Mesenchymal stem cell (in vitro differentiated cells and primary cell): ENCODE measurements at regions not wholly inside any gene's neighbourhood (a gene's known extent, or its start where the extent isn't known, plus 50 kb on each side); places are given as distances from the start of the nearest gene placed in this dataset.

Source experiments
- DNase-seq: peaks from one replicate; pipeline ENCODE4 v3.0.0-alpha.2; 2013
- H2AFZ ChIP-seq: one replicate; pipeline ENCODE4 v1.6.1; 2013; ENCODE audit warnings: low read depth, mild to moderate bottlenecking, control low read depth, inconsistent platforms, low read length, moderate library complexity
- H2AK5ac ChIP-seq: 2 replicates; pipeline ENCODE4 v1.6.1; 2013; ENCODE audit warnings: low read length, moderate library complexity, mild to moderate bottlenecking, inconsistent platforms; ENCODE audit not compliant: severe bottlenecking
- H2BK120ac ChIP-seq: one replicate; pipeline ENCODE4 v1.6.1; 2013; ENCODE audit warnings: low read depth, mild to moderate bottlenecking, inconsistent platforms, low read length, moderate library complexity
- H2BK12ac ChIP-seq, 2 experiments: one replicate each; pipeline ENCODE4 v1.6.1; 2013; ENCODE audit warnings: inconsistent platforms in 2 of 2, low read length in 2 of 2, mild to moderate bottlenecking in 2 of 2, moderate library complexity in 2 of 2, control low read depth in 1 of 2
- H2BK15ac ChIP-seq: one replicate; pipeline ENCODE4 v1.6.1; 2013; ENCODE audit warnings: mild to moderate bottlenecking, low read depth, inconsistent platforms; ENCODE audit not compliant: poor library complexity, severe bottlenecking
- H2BK5ac ChIP-seq: 2 replicates; pipeline ENCODE4 v1.6.1; 2013; ENCODE audit warnings: low read depth, mild to moderate bottlenecking, low read length, control low read depth, inconsistent platforms; ENCODE audit not compliant: poor library complexity, severe bottlenecking
- H3K14ac ChIP-seq, 2 experiments: one replicate each; pipeline ENCODE4 v1.6.1; 2013; ENCODE audit warnings: inconsistent platforms in 2 of 2, low read length in 2 of 2, control low read depth in 1 of 2, mild to moderate bottlenecking in 1 of 2, moderate library complexity in 1 of 2
- H3K18ac ChIP-seq, 2 experiments: one replicate each; pipeline ENCODE4 v1.6.1; 2013; ENCODE audit warnings: inconsistent platforms in 2 of 2, low read length in 2 of 2, control low read depth in 1 of 2, low read depth in 1 of 2, mild to moderate bottlenecking in 1 of 2
- H3K23ac ChIP-seq, 2 experiments: one replicate each; pipeline ENCODE4 v1.6.1; 2013; ENCODE audit warnings: inconsistent platforms in 2 of 2, low read length in 2 of 2, mild to moderate bottlenecking in 2 of 2, moderate library complexity in 2 of 2, control low read depth in 1 of 2
- H3K27ac ChIP-seq: 2 replicates; pipeline ENCODE4 v1.5.1; 2013; ENCODE audit warnings: mild to moderate bottlenecking, moderate library complexity, low read length, control low read depth, inconsistent platforms; ENCODE audit not compliant: poor library complexity, severe bottlenecking
- H3K27me3 ChIP-seq, 2 experiments: 2 replicates each; pipeline versions ENCODE4 v1.6.1 to v1.7.0; 2013; ENCODE audit warnings: low read length in 2 of 2, mild to moderate bottlenecking in 2 of 2, moderate library complexity in 2 of 2, control low read depth in 1 of 2, inconsistent platforms in 1 of 2; ENCODE audit not compliant: control insufficient read depth in 1 of 2, insufficient read depth in 1 of 2
- H3K36me3 ChIP-seq, 2 experiments: 2 replicates each; pipeline versions ENCODE4 v1.6.1 to v1.7.0; 2013; ENCODE audit warnings: low read length in 2 of 2, control low read depth in 1 of 2, inconsistent platforms in 1 of 2, low read depth in 1 of 2, mild to moderate bottlenecking in 1 of 2; ENCODE audit not compliant: insufficient read depth in 2 of 2, control insufficient read depth in 1 of 2
- H3K4ac ChIP-seq, 2 experiments: one replicate each; pipeline ENCODE4 v1.6.1; 2013; ENCODE audit warnings: inconsistent platforms in 2 of 2, low read length in 2 of 2, mild to moderate bottlenecking in 2 of 2, moderate library complexity in 2 of 2, control low read depth in 1 of 2, low read depth in 1 of 2
- H3K4me1 ChIP-seq: 2 replicates; pipeline ENCODE4 v1.6.1; 2013; ENCODE audit warnings: low read depth, low read length, control low read depth; ENCODE audit not compliant: control insufficient read depth, insufficient read depth
- H3K4me2 ChIP-seq: 2 replicates; pipeline ENCODE4 v1.6.1; 2013; ENCODE audit warnings: low read length, mild to moderate bottlenecking, inconsistent platforms; ENCODE audit not compliant: poor library complexity, severe bottlenecking
- H3K4me3 ChIP-seq, 2 experiments: 2 replicates each; pipeline versions ENCODE4 v1.5.1 to v1.7.0; 2013; ENCODE audit warnings: low read length in 2 of 2, mild to moderate bottlenecking in 2 of 2, control low read depth in 1 of 2, low read depth in 1 of 2; ENCODE audit not compliant: insufficient read depth in 1 of 2
- H3K79me1 ChIP-seq: replicated peaks from 2 replicates; pipeline ENCODE4 v1.6.1; 2013; ENCODE audit warnings: mild to moderate bottlenecking, control low read depth, low read length, inconsistent platforms; ENCODE audit not compliant: poor library complexity, severe bottlenecking
- H3K9ac ChIP-seq: 2 replicates; pipeline ENCODE4 v1.7.0; 2013; ENCODE audit warnings: mild to moderate bottlenecking, low read length, moderate library complexity
- H3K9me3 ChIP-seq: 2 replicates; pipeline ENCODE4 v1.7.0; 2013; ENCODE audit warnings: mild to moderate bottlenecking, low read length; ENCODE audit not compliant: control insufficient read depth
- H4K8ac ChIP-seq: one replicate; pipeline ENCODE4 v1.6.1; 2013; ENCODE audit warnings: inconsistent platforms, mild to moderate bottlenecking, low read length, moderate library complexity
- H4K91ac ChIP-seq: one replicate; pipeline ENCODE4 v1.6.1; 2013; ENCODE audit warnings: mild to moderate bottlenecking, low read length, inconsistent platforms
- WGBS: methylation state at CpG from one replicate; pipeline ENCODE4 v1.1.7; 2013; ENCODE audit warnings: mixed read lengths; 5-methylcytosine and 5-hydroxymethylcytosine counted together

- no peak overlapping the region for H2BK120ac ChIP-seq
- no peak overlapping the region for H3K14ac ChIP-seq
- no peaks in the 10 kb centered on the region for H3K79me1 ChIP-seq
- H3K9ac ChIP-seq: no peak overlapping the region
- H3K36me3 ChIP-seq: no peaks in the 10 kb centered on the region
- H3K23ac ChIP-seq: no peak overlapping the region
- WGBS: 0% methylated on average over 1 of the region's 6 CpGs
- no peaks in the 10 kb centered on the region for H3K27me3 ChIP-seq
- H3K4me2 ChIP-seq: no peak overlapping the region
- H3K9me3 ChIP-seq: no peaks in the 10 kb centered on the region
- H2AK5ac ChIP-seq: no peak overlapping the region
- no peaks in the 10 kb centered on the region for H3K4me1 ChIP-seq
- H3K27ac ChIP-seq: peak overlapping the region; percentile 61
- no peak overlapping the region for H4K8ac ChIP-seq
- H2BK12ac ChIP-seq: no peak overlapping the region
- H3K18ac ChIP-seq: no peak overlapping the region
- H4K91ac ChIP-seq: no peak overlapping the region
- no peak overlapping the region for H3K4me3 ChIP-seq
- H2AFZ ChIP-seq: no peak overlapping the region
- DNase-seq: peak; percentile 89
- H2BK5ac ChIP-seq: no peak overlapping the region
- H2BK15ac ChIP-seq: no peak overlapping the region
- H3K4ac ChIP-seq: no peak overlapping the region
These were observed 139.9 kb upstream of the PCDH9 start for GRCh38 chr13:67369895-67370660.

- H3K36me3 ChIP-seq: no peaks in the 10 kb centered on the region
- H4K91ac ChIP-seq: no peak overlapping the region
- no peak for DNase-seq
- H2BK120ac ChIP-seq: no peak overlapping the region
- H2AFZ ChIP-seq: no peak overlapping the region
- H3K14ac ChIP-seq: no peak overlapping the region
- H3K9ac ChIP-seq: no peak overlapping the region
- no peak overlapping the region for H2AK5ac ChIP-seq
- no peak overlapping the region for H2BK5ac ChIP-seq
- no peaks in the 10 kb centered on the region for H3K27me3 ChIP-seq
- no peak overlapping the region for H3K18ac ChIP-seq
- WGBS: 50% methylated on average over 1 of the region's 1 CpG
- no peak overlapping the region for H3K27ac ChIP-seq
- no peaks in the 10 kb centered on the region for H3K9me3 ChIP-seq
- H3K4me3 ChIP-seq: no peak overlapping the region
- no peak overlapping the region for H4K8ac ChIP-seq
- H3K23ac ChIP-seq: no peak overlapping the region
- no peak overlapping the region for H3K4me2 ChIP-seq
- no peaks in the 10 kb centered on the region for H3K4me1 ChIP-seq
- no peak overlapping the region for H2BK12ac ChIP-seq
- no peak overlapping the region for H3K4ac ChIP-seq
- H2BK15ac ChIP-seq: no peak overlapping the region
- no peaks in the 10 kb centered on the region for H3K79me1 ChIP-seq
These were observed 137.3 kb upstream of the PCDH9 start for GRCh38 chr13:67367399-67367798.

GRCh38 chr13:67366533-67366932, 136.4 kb upstream of the PCDH9 start:
- Histone ChIP-seq H3K14ac (no peak overlapping the region), H3K27ac (no peak overlapping the region), H3K9ac (no peak overlapping the region), H3K4me3 (no peak overlapping the region), H2AK5ac (no peak overlapping the region), H2BK120ac (no peak overlapping the region), H3K23ac (no peak overlapping the region), H3K4me1 (no peaks in the 10 kb centered on the region), H3K36me3 (no peaks in the 10 kb centered on the region), H3K27me3 (no peaks in the 10 kb centered on the region), H3K9me3 (no peaks in the 10 kb centered on the region), H2BK15ac (no peak overlapping the region), H4K91ac (no peak overlapping the region), H2BK5ac (no peak overlapping the region), H3K4ac (no peak overlapping the region), H4K8ac (no peak overlapping the region), H3K4me2 (no peak overlapping the region), H2AFZ (no peak overlapping the region), H3K18ac (no peak overlapping the region), H3K79me1 (no peaks in the 10 kb centered on the region), H2BK12ac (no peak overlapping the region)
- DNase-seq: no peak

GRCh38 chr13:67355812-67356476, 125.8 kb upstream of the PCDH9 start:
- Histone ChIP-seq H2BK12ac (no peak overlapping the region), H3K79me1 (no peaks in the 10 kb centered on the region), H3K9me3 (no peaks in the 10 kb centered on the region), H3K27ac (no peak overlapping the region), H3K18ac (no peak overlapping the region), H2BK5ac (no peak overlapping the region), H2AK5ac (no peak overlapping the region), H3K4me3 (no peak overlapping the region), H2AFZ (no peak overlapping the region), H3K23ac (no peak overlapping the region), H2BK120ac (no peak overlapping the region), H3K27me3 (no peaks in the 10 kb centered on the region), H4K8ac (no peak overlapping the region), H3K4ac (no peak overlapping the region), H3K4me2 (no peak overlapping the region), H3K9ac (no peak overlapping the region), H3K14ac (no peak overlapping the region), H3K36me3 (no peaks in the 10 kb centered on the region), H2BK15ac (no peak overlapping the region), H4K91ac (no peak overlapping the region), H3K4me1 (no peaks in the 10 kb centered on the region)
- 77% methylated on average over 5 of the region's 6 CpGs for WGBS
- DNase-seq: no peak
